ENCODE measurements at regions not wholly inside any gene's neighbourhood (a gene's known extent, or its start where the extent isn't known, plus 50 kb on each side); places are given as distances from the start of the nearest gene placed in this dataset.

DNA sequence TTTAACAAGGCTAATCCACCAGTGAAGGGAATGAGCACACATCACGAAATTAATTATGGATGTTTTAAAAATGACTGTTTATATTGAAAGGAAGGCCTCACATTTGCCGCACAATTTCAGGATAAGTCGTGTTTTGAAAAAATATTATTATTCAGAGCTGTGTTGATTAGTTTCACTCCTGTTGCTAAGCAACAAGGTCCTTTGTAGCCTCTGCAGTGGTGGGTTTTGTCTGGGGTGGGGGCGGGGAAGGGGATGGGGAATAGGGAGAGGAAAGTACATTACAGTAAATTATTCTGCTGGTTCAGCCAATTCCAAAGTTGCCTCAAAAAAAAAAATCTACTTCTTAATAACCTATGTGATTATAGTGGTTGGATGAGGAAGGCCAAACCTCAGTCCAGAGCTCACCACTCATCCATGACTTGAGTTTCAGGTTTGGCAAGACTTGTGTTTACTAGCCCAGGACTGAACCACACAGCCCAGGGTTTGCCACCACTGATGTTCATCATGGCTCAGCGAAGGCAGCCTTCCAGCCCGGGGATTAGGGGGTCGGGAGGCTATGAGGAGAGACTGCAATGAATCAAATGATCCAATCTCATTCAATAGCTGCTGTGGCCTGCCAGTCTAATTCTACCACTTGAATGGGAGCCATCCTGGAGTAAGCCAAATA lies 162.5 kb upstream of the ATP6AP2 start:
- no peak overlapping the region for H3K27ac ChIP-seq (ENCODE audit: low read depth in 1 of 2, low read length in 2 of 2)
- Mint-ChIP-seq H3K4me3 (no peak overlapping the region), H3K27me3 (no peaks in the 10 kb centered on the region), H3K36me3 (ENCODE audit: low read depth) (no peaks in the 10 kb centered on the region), H3K4me1 (ENCODE audit: low read depth) (no peaks in the 10 kb centered on the region), H3K27ac (no peak overlapping the region), H3K9me3 (no peaks in the 10 kb centered on the region)
- no peak for TF ChIP-seq CTCF (IDR thresholded peaks at IDR 0.05)
- ATAC-seq (ENCODE audit: poor library complexity) (no peak), DNase-seq (no peak)
- ChIA-PET POLR2A (no interaction called here), CTCF (no interaction called here)
- no peaks in the 10 kb centered on the region for H3K36me3 ChIP-seq (ENCODE audit: insufficient read depth, low read length)
- no peak overlapping the region for H3K4me3 ChIP-seq (ENCODE audit: low read length)
- intact Hi-C loops (cut with DNase I, micrococcal nuclease): no loop called here
- H3K27me3 ChIP-seq (ENCODE audit: control insufficient read depth in 1 of 2, insufficient read depth in 2 of 2, low read length in 2 of 2): no peaks in the 10 kb centered on the region
- H3K9me3 ChIP-seq (ENCODE audit: control insufficient read depth in 1 of 2, insufficient read depth in 1 of 2, low read length in 2 of 2): no peaks in the 10 kb centered on the region
- H3K4me1 ChIP-seq (ENCODE audit: insufficient read depth, low read length): peaks cover 11% of the 10 kb centered on the region

DNA sequence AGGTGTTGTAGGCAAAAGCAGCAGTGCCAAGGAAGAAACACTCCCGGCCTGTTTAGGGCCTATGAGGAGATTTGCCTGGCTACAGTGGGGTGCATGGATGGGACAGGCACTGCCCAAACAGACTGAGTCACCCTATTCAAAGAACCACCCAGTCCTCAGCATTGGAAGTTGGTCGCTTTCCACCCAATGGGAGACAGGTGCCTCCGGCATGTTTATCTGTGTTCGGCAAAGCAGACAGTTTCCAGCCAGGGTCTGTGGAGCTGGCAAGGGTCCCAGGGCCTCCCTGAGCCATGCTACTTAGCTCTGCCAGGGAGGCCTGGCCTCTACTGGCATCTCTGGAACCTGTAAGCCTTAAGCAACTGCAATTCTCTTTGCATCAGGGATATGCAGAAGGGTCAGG lies 165.1 kb upstream of the ATP6AP2 start:
- Mint-ChIP-seq H3K4me1 (ENCODE audit: low read depth) (no peaks in the 10 kb centered on the region), H3K27ac (no peak overlapping the region), H3K9me3 (no peaks in the 10 kb centered on the region), H3K27me3 (no peaks in the 10 kb centered on the region), H3K4me3 (no peak overlapping the region), H3K36me3 (ENCODE audit: low read depth) (no peaks in the 10 kb centered on the region)
- CTCF ChIA-PET: no interaction called here
- no peak overlapping the region for H3K27ac ChIP-seq (ENCODE audit: low read depth in 1 of 2, low read length in 2 of 2)
- peaks cover 11% of the 10 kb centered on the region for H3K4me1 ChIP-seq (ENCODE audit: insufficient read depth, low read length)
- H3K27me3 ChIP-seq (ENCODE audit: control insufficient read depth in 1 of 2, insufficient read depth in 2 of 2, low read length in 2 of 2): no peaks in the 10 kb centered on the region
- ATAC-seq (ENCODE audit: poor library complexity): no peak
- no peak overlapping the region for H3K4me3 ChIP-seq (ENCODE audit: low read length)
- H3K9me3 ChIP-seq (ENCODE audit: control insufficient read depth in 1 of 2, insufficient read depth in 1 of 2, low read length in 2 of 2): no peaks in the 10 kb centered on the region
- POLR2A ChIA-PET: interaction anchor here (0.6 kb wide), 1 partner anchor 593 kb away, joined by 3 read pairs; no protein-coding TSS in a partner anchor
- DNase-seq: no peak
- no peak for TF ChIP-seq CTCF (IDR thresholded peaks at IDR 0.05)
- no peaks in the 10 kb centered on the region for H3K36me3 ChIP-seq (ENCODE audit: insufficient read depth, low read length)
- intact Hi-C loops (cut with DNase I, micrococcal nuclease): no loop called here

DNA sequence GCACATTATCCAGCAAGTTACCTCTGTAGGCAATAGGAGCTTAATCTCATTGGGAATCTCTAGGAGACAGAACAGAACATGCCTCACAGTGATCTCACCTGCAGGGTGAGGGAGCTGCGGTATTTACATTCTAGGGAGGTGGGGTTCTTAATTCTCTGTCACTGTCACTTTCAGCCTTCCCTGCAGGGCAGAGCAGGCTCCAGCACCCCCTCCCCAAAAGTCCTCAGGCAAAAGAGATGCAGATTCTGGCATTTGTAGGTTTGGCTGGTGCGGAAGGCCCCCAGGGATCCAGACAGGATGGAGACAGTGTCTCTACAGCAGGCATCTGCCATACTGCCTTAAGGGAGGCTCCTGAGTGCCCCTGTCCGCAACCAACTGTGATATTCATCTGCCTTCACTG lies 166.4 kb upstream of the ATP6AP2 start:
- no peaks in the 10 kb centered on the region for H3K27me3 ChIP-seq (ENCODE audit: control insufficient read depth in 1 of 2, insufficient read depth in 2 of 2, low read length in 2 of 2)
- H3K4me1 ChIP-seq (ENCODE audit: insufficient read depth, low read length): peaks cover 10% of the 10 kb centered on the region
- DNase-seq: no peak
- no peak for ATAC-seq (ENCODE audit: poor library complexity)
- ChIA-PET CTCF (no interaction called here), POLR2A (no interaction called here)
- H3K36me3 Mint-ChIP-seq (ENCODE audit: low read depth): no peaks in the 10 kb centered on the region
- H3K4me1 Mint-ChIP-seq (ENCODE audit: low read depth): no peaks in the 10 kb centered on the region
- H3K4me3 ChIP-seq (ENCODE audit: low read length): no peak overlapping the region
- no peak overlapping the region for H3K27ac Mint-ChIP-seq
- no peak for TF ChIP-seq CTCF (IDR thresholded peaks at IDR 0.05)
- intact Hi-C loops (cut with DNase I, micrococcal nuclease): no loop called here
- H3K4me3 Mint-ChIP-seq: no peak overlapping the region
- H3K27ac ChIP-seq (ENCODE audit: low read depth in 1 of 2, low read length in 2 of 2): no peak overlapping the region
- H3K9me3 ChIP-seq (ENCODE audit: control insufficient read depth in 1 of 2, insufficient read depth in 1 of 2, low read length in 2 of 2): peaks cover 0 to 3% of the 10 kb centered on the region in 2 experiments
- peaks cover 3% of the 10 kb centered on the region for H3K9me3 Mint-ChIP-seq
- no peaks in the 10 kb centered on the region for H3K36me3 ChIP-seq (ENCODE audit: insufficient read depth, low read length)
- H3K27me3 Mint-ChIP-seq: no peaks in the 10 kb centered on the region
